HG03342 (cell line): ENCODE measurements at regions not wholly inside any gene's neighbourhood (a gene's known extent, or its start where the extent isn't known, plus 50 kb on each side); places are given as distances from the start of the nearest gene placed in this dataset.
"Not testable (repeated sequence)": the region's sequence is repeated elsewhere in the genome, so short reads cannot be mapped to it uniquely, and the experiment has no call there.

Experiments
- ATAC-seq: cut with Tn5 transposase; IDR thresholded peaks from one replicate; pipeline ENCODE4 v1.9.1; 2021; ENCODE audit warnings: mild to moderate bottlenecking, moderate library complexity; ENCODE audit not compliant: unreplicated experiment

GRCh38 chr3:55297706-55298105 lies 189.4 kb downstream of the WNT5A start:
- no peak for ATAC-seq

GRCh38 chr3:55297245-55297644 lies 189.9 kb downstream of the WNT5A start:
- no peak for ATAC-seq

- no peak for ATAC-seq
Measured at GRCh38 chr3:55296791-55297190, 190.3 kb downstream of the WNT5A start.

GRCh38 chr3:55296030-55296429 lies 191.1 kb downstream of the WNT5A start:
- no peak for ATAC-seq

GRCh38 chr3:55294557-55294956 lies 192.5 kb downstream of the WNT5A start:
- no peak for ATAC-seq

GRCh38 chr3:55292360-55292759 lies 194.7 kb downstream of the WNT5A start:
- no peak for ATAC-seq

GRCh38 chr3:55288657-55289056 lies 198.4 kb downstream of the WNT5A start:
- no peak for ATAC-seq

- no peak for ATAC-seq
Measured at GRCh38 chr3:55286693-55287092, 200.4 kb downstream of the WNT5A start.

GRCh38 chr3:55285156-55285555 lies 201.9 kb downstream of the WNT5A start:
- no peak for ATAC-seq

- no peak for ATAC-seq
Measured at GRCh38 chr3:55283441-55283925, 203.6 kb downstream of the WNT5A start.

- ATAC-seq, result no peak
Measured at GRCh38 chr3:55282994-55283393, 204.1 kb downstream of the WNT5A start.

GRCh38 chr3:55272031-55272645 lies 215.0 kb downstream of the WNT5A start:
- no peak for ATAC-seq

GRCh38 chr3:55271549-55271948 lies 215.6 kb downstream of the WNT5A start:
- ATAC-seq, result no peak

GRCh38 chr3:55270976-55271375 lies 216.1 kb downstream of the WNT5A start:
- no peak for ATAC-seq

- no peak for ATAC-seq
Measured at GRCh38 chr3:55269636-55270035, 217.5 kb downstream of the WNT5A start.

- ATAC-seq, result no peak
Measured at GRCh38 chr3:55269096-55269495, 218.0 kb downstream of the WNT5A start.

- no peak for ATAC-seq
Measured at GRCh38 chr3:55267206-55267930, 219.7 kb downstream of the WNT5A start.

GRCh38 chr3:55264919-55265318 lies 222.2 kb downstream of the WNT5A start:
- ATAC-seq, result no peak

- ATAC-seq, result no peak
Measured at GRCh38 chr3:55252921-55253320, 234.2 kb downstream of the WNT5A start.

GRCh38 chr3:55249156-55249555 lies 237.9 kb downstream of the WNT5A start:
- ATAC-seq, result not testable (repeated sequence)

GRCh38 chr3:55247666-55248065 lies 239.4 kb downstream of the WNT5A start:
- no peak for ATAC-seq

- no peak for ATAC-seq
Measured at GRCh38 chr3:55246033-55246432, 241.1 kb downstream of the WNT5A start.

- no peak for ATAC-seq
Measured at GRCh38 chr3:55245351-55245750, 241.8 kb downstream of the WNT5A start.
